ENCODE measurements at regions not wholly inside any gene's neighbourhood (a gene's known extent, or its start where the extent isn't known, plus 50 kb on each side); places are given as distances from the start of the nearest gene placed in this dataset.

DNA sequence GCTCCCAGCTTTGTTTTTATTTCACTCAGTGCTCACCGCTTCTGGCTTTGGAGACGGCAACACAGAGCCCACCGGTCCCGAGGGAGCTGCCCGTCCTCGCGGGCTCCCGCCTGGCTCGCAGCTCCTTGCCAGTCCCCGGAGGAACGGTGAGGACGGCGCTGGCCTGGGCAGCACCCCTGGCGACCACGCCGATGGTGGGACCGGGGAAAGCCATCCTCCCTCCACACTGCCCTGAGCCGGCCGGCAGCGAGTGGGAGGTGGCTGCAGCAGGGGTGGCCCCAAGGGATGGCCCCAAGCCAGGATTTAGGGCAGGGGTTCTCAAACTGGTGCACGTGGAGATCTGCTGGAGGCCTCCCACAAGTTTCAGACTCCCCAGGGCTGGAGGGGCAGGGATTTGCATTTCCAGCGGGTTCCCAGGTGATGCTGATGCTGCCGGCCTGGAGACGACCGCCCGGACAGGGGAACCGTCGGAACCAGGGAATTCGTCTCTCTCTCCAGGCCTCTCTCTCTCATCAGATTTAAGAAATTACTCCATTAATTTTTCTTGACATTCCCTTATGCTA lies 293.2 kb upstream of the IRX4 start:
- Mint-ChIP-seq H3K36me3 (no peaks in the 10 kb centered on the region), H3K27me3 (peaks cover 6% of the 10 kb centered on the region), H3K9me3 (ENCODE audit: low read depth) (no peaks in the 10 kb centered on the region), H3K4me3 (no peak overlapping the region), H3K27ac (no peak overlapping the region), H3K4me1 (ENCODE audit: low read depth) (no peaks in the 10 kb centered on the region)

DNA sequence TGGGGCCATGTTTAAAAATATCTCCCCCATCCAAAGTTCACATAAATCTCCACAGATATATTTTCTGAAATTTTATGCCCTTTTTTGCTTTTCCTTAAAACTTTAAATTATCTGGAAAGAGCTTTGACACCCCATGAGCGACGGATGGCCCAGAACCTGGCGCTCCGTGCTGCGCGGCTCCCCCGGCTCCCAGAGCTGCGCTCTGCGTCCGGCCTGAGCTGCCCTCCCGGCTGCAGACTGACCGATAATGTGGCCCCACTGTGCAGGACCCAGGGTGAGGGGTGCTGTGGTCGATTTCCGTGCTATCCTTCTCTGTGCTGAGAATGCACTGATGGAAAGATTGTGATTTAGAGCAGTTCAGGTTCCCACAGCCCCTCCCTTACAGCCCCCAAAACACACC lies 292.3 kb upstream of the IRX4 start:
- Mint-ChIP-seq H3K27me3 (peaks cover 6% of the 10 kb centered on the region), H3K4me3 (no peak overlapping the region), H3K27ac (no peak overlapping the region), H3K4me1 (ENCODE audit: low read depth) (no peaks in the 10 kb centered on the region), H3K36me3 (no peaks in the 10 kb centered on the region), H3K9me3 (ENCODE audit: low read depth) (no peaks in the 10 kb centered on the region)

DNA sequence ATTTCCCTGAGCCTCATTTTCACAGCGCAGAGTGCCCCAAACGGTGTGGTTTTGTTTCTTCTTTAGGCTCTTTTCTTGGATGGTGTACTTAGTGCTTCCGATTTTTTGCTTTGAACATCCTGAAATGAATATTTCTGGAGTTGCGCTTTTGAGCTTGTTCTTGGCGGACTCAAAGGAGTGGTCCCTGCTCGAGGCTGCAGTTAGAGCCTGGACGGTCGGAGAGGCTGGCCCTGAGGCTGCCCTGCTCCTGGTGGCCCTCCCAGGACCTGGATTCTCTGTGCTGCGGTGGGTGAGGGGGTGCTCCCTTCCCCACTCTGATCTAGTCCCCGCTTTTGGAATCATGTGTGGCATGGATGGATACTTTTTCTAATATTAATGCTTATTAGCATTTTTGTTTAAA lies 291.8 kb upstream of the IRX4 start:
- Mint-ChIP-seq H3K4me1 (ENCODE audit: low read depth) (no peaks in the 10 kb centered on the region), H3K9me3 (ENCODE audit: low read depth) (no peaks in the 10 kb centered on the region), H3K36me3 (no peaks in the 10 kb centered on the region), H3K27ac (no peak overlapping the region), H3K4me3 (no peak overlapping the region), H3K27me3 (peaks cover 6% of the 10 kb centered on the region)

- H3K27me3 Mint-ChIP-seq: peaks cover 6% of the 10 kb centered on the region
- no peaks in the 10 kb centered on the region for H3K9me3 Mint-ChIP-seq (ENCODE audit: low read depth)
- no peaks in the 10 kb centered on the region for H3K4me1 Mint-ChIP-seq (ENCODE audit: low read depth)
- no peaks in the 10 kb centered on the region for H3K36me3 Mint-ChIP-seq
- H3K4me3 Mint-ChIP-seq: no peak overlapping the region
- no peak overlapping the region for H3K27ac Mint-ChIP-seq
Measured at GRCh38 chr5:2173151-2173834, 290.6 kb upstream of the IRX4 start.

- peaks cover 6% of the 10 kb centered on the region for H3K27me3 Mint-ChIP-seq
- no peaks in the 10 kb centered on the region for H3K36me3 Mint-ChIP-seq
- no peaks in the 10 kb centered on the region for H3K4me1 Mint-ChIP-seq (ENCODE audit: low read depth)
- no peak overlapping the region for H3K4me3 Mint-ChIP-seq
- no peak overlapping the region for H3K27ac Mint-ChIP-seq
- no peaks in the 10 kb centered on the region for H3K9me3 Mint-ChIP-seq (ENCODE audit: low read depth)
Measured at GRCh38 chr5:2172471-2172870, 289.7 kb upstream of the IRX4 start.

- H3K27ac Mint-ChIP-seq: no peak overlapping the region
- H3K36me3 Mint-ChIP-seq: no peaks in the 10 kb centered on the region
- H3K4me3 Mint-ChIP-seq: no peak overlapping the region
- no peaks in the 10 kb centered on the region for H3K4me1 Mint-ChIP-seq (ENCODE audit: low read depth)
- H3K27me3 Mint-ChIP-seq: peaks cover 4% of the 10 kb centered on the region
- H3K9me3 Mint-ChIP-seq (ENCODE audit: low read depth): no peaks in the 10 kb centered on the region
Measured at GRCh38 chr5:2170761-2171160, 288.0 kb upstream of the IRX4 start.

GRCh38 chr5:2169850-2170760 lies 287.4 kb upstream of the IRX4 start:
- Mint-ChIP-seq H3K27me3 (peaks cover 6% of the 10 kb centered on the region), H3K9me3 (ENCODE audit: low read depth) (no peaks in the 10 kb centered on the region), H3K27ac (no peak overlapping the region), H3K36me3 (no peaks in the 10 kb centered on the region), H3K4me1 (ENCODE audit: low read depth) (no peaks in the 10 kb centered on the region), H3K4me3 (no peak overlapping the region)

- H3K27me3 Mint-ChIP-seq: peaks cover 6% of the 10 kb centered on the region
- no peaks in the 10 kb centered on the region for H3K4me1 Mint-ChIP-seq (ENCODE audit: low read depth)
- H3K36me3 Mint-ChIP-seq: no peaks in the 10 kb centered on the region
- no peak overlapping the region for H3K4me3 Mint-ChIP-seq
- no peak overlapping the region for H3K27ac Mint-ChIP-seq
- no peaks in the 10 kb centered on the region for H3K9me3 Mint-ChIP-seq (ENCODE audit: low read depth)
Measured at GRCh38 chr5:2169430-2169808, 286.7 kb upstream of the IRX4 start.

DNA sequence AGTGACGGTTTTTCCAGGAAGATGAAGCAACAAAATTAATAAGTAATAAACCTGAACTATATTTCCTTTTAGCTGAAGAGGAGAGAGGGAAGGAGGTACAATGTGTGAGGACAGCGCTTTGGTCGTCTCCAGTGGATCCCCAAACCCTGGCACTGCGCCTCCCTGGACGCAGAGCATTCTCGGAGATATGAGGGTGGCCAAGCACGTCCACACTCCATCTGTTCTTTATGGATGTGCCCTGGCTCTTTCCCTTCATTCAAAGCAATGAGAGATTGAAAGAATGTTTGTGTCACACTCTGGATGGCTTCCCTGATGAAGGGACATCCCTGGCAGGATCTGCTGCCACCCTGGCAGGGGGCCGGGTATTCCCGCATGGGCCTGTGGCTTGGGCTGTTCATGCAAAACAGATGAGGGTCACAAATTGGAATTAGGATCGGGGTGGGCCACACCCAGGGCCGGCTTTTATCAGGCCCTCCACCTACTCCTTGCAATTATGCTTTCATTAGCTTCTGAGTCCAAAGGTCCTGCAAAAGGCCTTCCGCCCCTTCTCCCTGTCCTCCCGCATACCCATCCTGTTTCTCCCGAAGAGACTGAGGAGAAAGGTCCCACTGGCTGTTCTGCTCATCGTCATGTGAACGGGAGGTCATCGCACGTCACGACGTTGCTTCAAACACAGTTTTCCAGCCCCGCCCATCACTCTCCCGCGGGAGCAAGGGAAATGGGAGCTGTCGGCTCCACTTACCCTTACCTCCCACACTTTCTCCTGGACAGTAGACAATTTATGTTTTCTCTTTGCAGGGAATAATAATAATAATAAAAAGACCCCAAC lies 286.1 kb upstream of the IRX4 start:
- H3K27me3 Mint-ChIP-seq: peaks cover 6% of the 10 kb centered on the region
- H3K4me3 Mint-ChIP-seq: no peak overlapping the region
- no peak overlapping the region for H3K27ac Mint-ChIP-seq
- H3K36me3 Mint-ChIP-seq: no peaks in the 10 kb centered on the region
- H3K9me3 Mint-ChIP-seq (ENCODE audit: low read depth): no peaks in the 10 kb centered on the region
- H3K4me1 Mint-ChIP-seq (ENCODE audit: low read depth): no peaks in the 10 kb centered on the region

DNA sequence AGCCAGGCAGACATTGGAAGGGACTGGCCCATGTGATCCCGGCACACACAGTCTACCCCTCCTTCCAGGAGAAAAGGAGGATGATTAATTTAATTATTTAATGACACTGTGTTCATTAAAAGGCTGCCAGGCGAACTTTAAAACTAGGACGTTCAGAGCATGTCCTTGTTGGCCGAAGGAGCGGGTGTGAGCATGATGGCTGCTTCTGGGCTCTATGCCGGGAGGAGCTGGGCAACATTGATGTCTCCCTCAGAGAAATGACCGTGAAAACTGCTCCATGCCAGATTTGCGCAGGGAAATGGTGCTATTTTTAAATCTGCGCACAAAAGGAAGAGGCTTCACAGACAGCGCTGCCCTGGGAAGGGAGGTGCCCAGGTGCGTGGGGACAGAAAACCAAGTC lies 284.9 kb upstream of the IRX4 start:
- H3K9me3 Mint-ChIP-seq (ENCODE audit: low read depth): no peaks in the 10 kb centered on the region
- H3K4me3 Mint-ChIP-seq: no peak overlapping the region
- H3K4me1 Mint-ChIP-seq (ENCODE audit: low read depth): no peaks in the 10 kb centered on the region
- no peaks in the 10 kb centered on the region for H3K36me3 Mint-ChIP-seq
- H3K27ac Mint-ChIP-seq: no peak overlapping the region
- H3K27me3 Mint-ChIP-seq: peaks cover 8% of the 10 kb centered on the region

GRCh38 chr5:2166979-2167377 lies 284.3 kb upstream of the IRX4 start:
- Mint-ChIP-seq H3K27me3 (peaks cover 6% of the 10 kb centered on the region), H3K27ac (no peak overlapping the region), H3K4me1 (ENCODE audit: low read depth) (no peaks in the 10 kb centered on the region), H3K9me3 (ENCODE audit: low read depth) (no peaks in the 10 kb centered on the region), H3K4me3 (no peak overlapping the region), H3K36me3 (no peaks in the 10 kb centered on the region)

GRCh38 chr5:2166306-2166978 lies 283.7 kb upstream of the IRX4 start:
- Mint-ChIP-seq H3K27ac (no peak overlapping the region), H3K4me3 (no peak overlapping the region), H3K4me1 (ENCODE audit: low read depth) (no peaks in the 10 kb centered on the region), H3K27me3 (peaks cover 6% of the 10 kb centered on the region), H3K36me3 (no peaks in the 10 kb centered on the region), H3K9me3 (ENCODE audit: low read depth) (no peaks in the 10 kb centered on the region)

DNA sequence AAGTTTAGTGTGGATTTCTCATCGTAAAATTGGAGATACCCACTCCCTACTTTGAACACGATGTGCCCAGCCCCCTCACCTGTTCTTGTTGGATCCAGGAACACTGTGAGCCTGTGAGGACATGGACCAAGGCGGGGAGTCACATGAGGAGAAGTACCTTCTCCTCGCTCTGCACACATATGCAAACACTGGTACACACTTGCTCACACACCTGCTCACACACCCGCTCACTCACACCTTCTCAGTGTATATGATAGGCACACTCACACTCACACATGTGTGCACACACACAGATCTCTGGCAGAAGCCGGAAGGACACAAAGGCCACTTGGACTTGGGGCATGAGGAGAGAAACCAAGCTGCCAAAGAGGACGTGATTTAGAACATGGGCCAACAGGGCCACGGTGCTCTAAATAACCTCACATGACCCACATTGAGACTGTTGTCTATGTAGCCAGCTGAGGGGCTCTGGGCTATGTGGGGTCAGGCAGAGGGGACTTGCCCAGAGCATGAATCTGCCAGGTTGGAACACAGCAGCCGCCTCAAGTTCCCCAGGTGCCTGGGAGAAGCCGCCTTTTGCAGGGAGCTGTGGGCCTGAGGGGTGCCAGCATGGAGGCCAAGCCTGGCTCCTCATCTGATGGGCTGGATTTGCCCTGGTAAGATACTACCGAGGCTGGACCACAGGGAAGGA lies 283.0 kb upstream of the IRX4 start:
- Mint-ChIP-seq H3K27me3 (peaks cover 6% of the 10 kb centered on the region), H3K4me3 (no peak overlapping the region), H3K27ac (no peak overlapping the region), H3K4me1 (ENCODE audit: low read depth) (no peaks in the 10 kb centered on the region), H3K36me3 (no peaks in the 10 kb centered on the region), H3K9me3 (ENCODE audit: low read depth) (no peaks in the 10 kb centered on the region)

GRCh38 chr5:2165203-2165602 lies 282.5 kb upstream of the IRX4 start:
- Mint-ChIP-seq H3K4me3 (no peak overlapping the region), H3K27me3 (peaks cover 6% of the 10 kb centered on the region), H3K27ac (no peak overlapping the region), H3K4me1 (ENCODE audit: low read depth) (no peaks in the 10 kb centered on the region), H3K9me3 (ENCODE audit: low read depth) (no peaks in the 10 kb centered on the region), H3K36me3 (no peaks in the 10 kb centered on the region)
